ENCODE measurements at regions not wholly inside any gene's neighbourhood (a gene's known extent, or its start where the extent isn't known, plus 50 kb on each side); places are given as distances from the start of the nearest gene placed in this dataset.

- DNase-seq (no peak), ATAC-seq (ENCODE audit: poor library complexity) (no peak)
- H3K9me3 Mint-ChIP-seq: no peaks in the 10 kb centered on the region
- no peak overlapping the region for H3K4me3 Mint-ChIP-seq
- no peak overlapping the region for H3K27ac ChIP-seq (ENCODE audit: low read depth in 1 of 2, low read length in 2 of 2)
- POLR2A ChIA-PET: no interaction called here
- H3K36me3 ChIP-seq (ENCODE audit: insufficient read depth, low read length): no peaks in the 10 kb centered on the region
- peaks cover 5% of the 10 kb centered on the region for H3K27me3 Mint-ChIP-seq
- CTCF ChIA-PET: no interaction called here
- H3K36me3 Mint-ChIP-seq (ENCODE audit: low read depth): no peaks in the 10 kb centered on the region
- intact Hi-C loops (cut with DNase I, micrococcal nuclease): no loop called here
- no peak overlapping the region for H3K4me3 ChIP-seq (ENCODE audit: low read length)
- H3K4me1 Mint-ChIP-seq (ENCODE audit: low read depth): no peaks in the 10 kb centered on the region
- H3K27ac Mint-ChIP-seq: no peak overlapping the region
- TF ChIP-seq CTCF (IDR thresholded peaks at IDR 0.05): no peak
- peaks cover 0 to 4% of the 10 kb centered on the region in 2 experiments for H3K27me3 ChIP-seq (ENCODE audit: control insufficient read depth in 1 of 2, insufficient read depth in 2 of 2, low read length in 2 of 2)
- no peaks in the 10 kb centered on the region for H3K4me1 ChIP-seq (ENCODE audit: insufficient read depth, low read length)
- H3K9me3 ChIP-seq (ENCODE audit: control insufficient read depth in 1 of 2, insufficient read depth in 1 of 2, low read length in 2 of 2): no peaks in the 10 kb centered on the region
These were observed 174.3 kb upstream of the DPT start for GRCh38 chr1:168903237-168903830.

GRCh38 chr1:168905633-168906032, 176.6 kb upstream of the DPT start:
- H3K9me3 Mint-ChIP-seq: no peaks in the 10 kb centered on the region
- intact Hi-C loops (cut with DNase I, micrococcal nuclease): no loop called here

GRCh38 chr1:168906367-168906766, 177.4 kb upstream of the DPT start:
- no peaks in the 10 kb centered on the region for H3K9me3 Mint-ChIP-seq
- no peak overlapping the region for H3K27ac ChIP-seq (ENCODE audit: low read depth in 1 of 2, low read length in 2 of 2)
- H3K27me3 Mint-ChIP-seq: no peaks in the 10 kb centered on the region
- no peaks in the 10 kb centered on the region for H3K9me3 ChIP-seq (ENCODE audit: control insufficient read depth in 1 of 2, insufficient read depth in 1 of 2, low read length in 2 of 2)
- ChIA-PET CTCF (no interaction called here), POLR2A (no interaction called here)
- no peak overlapping the region for H3K27ac Mint-ChIP-seq
- ATAC-seq (ENCODE audit: poor library complexity) (no peak), DNase-seq (no peak)
- H3K4me1 ChIP-seq (ENCODE audit: insufficient read depth, low read length): no peaks in the 10 kb centered on the region
- H3K27me3 ChIP-seq (ENCODE audit: control insufficient read depth in 1 of 2, insufficient read depth in 2 of 2, low read length in 2 of 2): no peaks in the 10 kb centered on the region
- H3K4me3 Mint-ChIP-seq: no peak overlapping the region
- no peaks in the 10 kb centered on the region for H3K4me1 Mint-ChIP-seq (ENCODE audit: low read depth)
- no peaks in the 10 kb centered on the region for H3K36me3 ChIP-seq (ENCODE audit: insufficient read depth, low read length)
- intact Hi-C loops (cut with DNase I, micrococcal nuclease): no loop called here
- TF ChIP-seq CTCF (IDR thresholded peaks at IDR 0.05): no peak
- no peak overlapping the region for H3K4me3 ChIP-seq (ENCODE audit: low read length)
- H3K36me3 Mint-ChIP-seq (ENCODE audit: low read depth): no peaks in the 10 kb centered on the region

More at GRCh38 chr1:168905633-168906032, 176.6 kb upstream of the DPT start:
- ATAC-seq (ENCODE audit: poor library complexity) (no peak), DNase-seq (no peak)
- ChIA-PET POLR2A (no interaction called here), CTCF (no interaction called here)
- Mint-ChIP-seq H3K4me1 (ENCODE audit: low read depth) (no peaks in the 10 kb centered on the region), H3K4me3 (no peak overlapping the region), H3K27me3 (no peaks in the 10 kb centered on the region), H3K27ac (no peak overlapping the region), H3K36me3 (ENCODE audit: low read depth) (no peaks in the 10 kb centered on the region)
- no peak for TF ChIP-seq CTCF (IDR thresholded peaks at IDR 0.05)
- no peaks in the 10 kb centered on the region for H3K9me3 ChIP-seq (ENCODE audit: control insufficient read depth in 1 of 2, insufficient read depth in 1 of 2, low read length in 2 of 2)
- H3K27me3 ChIP-seq (ENCODE audit: control insufficient read depth in 1 of 2, insufficient read depth in 2 of 2, low read length in 2 of 2): no peaks in the 10 kb centered on the region
- no peaks in the 10 kb centered on the region for H3K4me1 ChIP-seq (ENCODE audit: insufficient read depth, low read length)
- no peak overlapping the region for H3K4me3 ChIP-seq (ENCODE audit: low read length)
- H3K36me3 ChIP-seq (ENCODE audit: insufficient read depth, low read length): no peaks in the 10 kb centered on the region
- no peak overlapping the region for H3K27ac ChIP-seq (ENCODE audit: low read depth in 1 of 2, low read length in 2 of 2)
